T-helper 2 cell treated with Interferon-gamma antibody and Interleukin-4, amounts not matched to agents 100 ng/mL and 5 ng/mL, for 36 hours (primary cell): ENCODE measurements at regions not wholly inside any gene's neighbourhood (a gene's known extent, or its start where the extent isn't known, plus 50 kb on each side); places are given as distances from the start of the nearest gene placed in this dataset.
"Not testable (repeated sequence)": the region's sequence is repeated elsewhere in the genome, so short reads cannot be mapped to it uniquely, and the experiment has no call there.

Source experiments
- intact Hi-C: fragments of 100-400 bp; cut with micrococcal nuclease; formaldehyde crosslinking; loops from one replicate; pipeline ENCODE4 v1.15.1; 2023

DNA sequence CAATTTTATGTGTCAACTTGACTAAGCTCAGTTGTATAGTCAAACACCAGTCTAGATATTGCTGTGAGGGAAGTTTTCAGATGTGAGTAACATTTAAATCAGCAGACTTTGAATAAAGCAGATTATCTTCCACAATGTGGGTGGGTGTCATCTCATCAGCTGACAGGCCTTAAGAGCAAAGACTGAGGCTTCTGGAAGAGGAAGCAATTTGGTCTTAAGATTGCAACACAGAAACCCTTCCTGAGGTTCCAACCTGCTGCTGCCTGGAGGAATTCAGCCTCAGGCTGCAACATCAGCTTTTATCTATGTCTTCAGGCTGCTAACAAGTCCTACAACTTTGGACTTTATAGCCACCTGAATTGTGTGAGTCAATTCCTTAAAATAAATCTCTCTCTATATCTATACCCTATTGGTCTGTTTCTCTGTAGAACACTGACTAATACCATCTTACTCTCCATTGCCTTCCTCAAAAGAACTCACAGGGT is 277.2 kb upstream of the PLET1 start:
- intact Hi-C loops: no loop called here

GRCh38 chr11:112538534-112539280 is 278.0 kb upstream of the PLET1 start:
- intact Hi-C loops: no loop called here

GRCh38 chr11:112539281-112539555 is 278.6 kb upstream of the PLET1 start:
- intact Hi-C loops: not testable (repeated sequence)

- intact Hi-C loops: no loop called here
Observed at GRCh38 chr11:112539741-112540140, 279.1 kb upstream of the PLET1 start.

DNA sequence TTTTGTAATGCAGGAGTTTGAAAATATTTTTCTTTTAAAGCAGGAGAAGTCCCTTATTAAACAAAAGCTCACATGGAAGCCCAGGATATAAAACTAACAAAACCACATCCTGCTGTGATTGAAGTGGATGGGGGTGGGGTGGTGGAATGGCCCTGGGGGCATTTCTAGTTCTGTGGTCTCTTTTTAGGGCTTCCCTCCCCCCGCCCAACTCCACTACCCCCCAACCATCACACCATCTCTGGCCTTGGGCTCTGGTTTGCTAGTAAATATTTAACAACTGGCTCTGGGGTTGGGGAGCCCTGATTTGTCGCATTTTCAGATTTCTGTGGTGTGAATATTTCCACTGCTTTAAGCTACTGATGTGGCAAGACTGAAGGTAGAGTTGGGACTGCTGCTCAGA is 279.6 kb upstream of the PLET1 start:
- intact Hi-C loops: no loop called here

GRCh38 chr11:112541140-112542046 is 280.7 kb upstream of the PLET1 start:
- intact Hi-C loops: no loop called here

GRCh38 chr11:112542479-112542878 is 281.8 kb upstream of the PLET1 start:
- intact Hi-C loops: no loop called here

GRCh38 chr11:112543390-112543789 is 282.7 kb upstream of the PLET1 start:
- intact Hi-C loops: no loop called here

- intact Hi-C loops: no loop called here
Observed at GRCh38 chr11:112548641-112549040, 288.0 kb upstream of the PLET1 start.

GRCh38 chr11:112553205-112553731 is 292.6 kb upstream of the PLET1 start:
- intact Hi-C loops: no loop called here

DNA sequence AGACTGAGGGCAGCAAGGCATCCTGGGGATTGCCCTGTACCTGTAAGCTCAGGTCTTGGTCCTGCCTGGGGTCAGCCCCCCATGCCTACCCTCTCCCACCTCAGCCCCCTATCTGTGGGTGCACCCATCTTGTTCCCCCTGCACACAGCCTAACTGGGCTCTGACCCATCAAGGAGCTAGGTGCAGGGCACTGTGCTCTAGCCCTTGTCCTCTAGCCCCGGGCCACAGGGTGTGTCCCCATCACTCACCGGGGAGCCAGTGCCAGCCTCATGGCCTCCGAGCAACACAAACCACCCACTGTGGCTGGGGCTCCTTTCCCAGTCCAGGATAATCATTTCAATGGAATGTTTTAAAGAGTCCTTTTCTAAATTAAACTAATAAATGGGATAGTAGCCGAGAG is 293.9 kb upstream of the PLET1 start:
- intact Hi-C loops: no loop called here

DNA sequence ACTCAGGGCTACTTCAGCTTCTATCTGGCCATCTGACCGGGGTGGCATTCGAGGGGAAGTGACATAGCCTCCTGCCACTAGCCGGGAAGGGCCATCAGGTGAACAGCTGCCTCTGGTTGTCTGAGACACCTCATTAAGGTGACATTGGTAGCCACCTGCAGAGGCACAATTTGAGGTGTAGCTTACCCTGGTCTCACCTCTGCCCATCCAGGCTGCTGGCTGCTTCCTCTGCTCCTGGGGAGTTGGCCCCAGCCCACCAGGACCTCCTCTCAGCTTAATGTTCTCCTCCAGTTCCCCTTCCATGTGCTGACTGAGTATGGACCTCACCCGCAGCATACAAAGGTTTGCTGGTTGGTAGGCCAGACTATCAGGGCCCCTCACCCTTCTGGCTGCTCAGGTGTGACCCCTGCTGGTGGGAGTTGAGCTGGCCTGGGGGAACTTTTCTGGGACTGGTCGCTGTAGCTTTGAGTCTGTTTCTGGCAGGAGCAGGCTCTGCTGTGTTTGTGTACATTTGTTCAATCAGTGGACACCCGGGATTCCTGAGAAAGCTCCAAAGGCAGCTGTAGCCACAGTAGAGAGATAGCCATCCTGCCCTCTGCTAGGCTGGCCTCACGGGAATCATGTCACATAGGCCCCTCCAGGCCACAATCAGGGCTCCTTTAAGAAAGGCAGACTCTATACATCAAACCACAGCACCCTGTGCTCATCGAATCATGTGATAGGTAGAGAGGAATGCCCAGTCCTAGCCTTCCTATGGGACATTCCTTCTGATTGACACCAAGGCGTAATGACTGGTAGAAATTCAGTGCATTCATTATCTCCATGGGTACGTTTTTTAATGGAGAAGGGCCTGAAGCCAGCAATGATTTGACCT is 295.1 kb upstream of the PLET1 start:
- intact Hi-C loops: loop anchor here (1.0 kb wide), 2 partner anchors 265 to 336 kb away; no protein-coding TSS in a partner anchor

GRCh38 chr11:112558691-112559090 is 298.0 kb upstream of the PLET1 start:
- intact Hi-C loops: no loop called here

- intact Hi-C loops: no loop called here
Observed at GRCh38 chr11:112563808-112564207, 303.1 kb upstream of the PLET1 start.

- intact Hi-C loops: no loop called here
Observed at GRCh38 chr11:112564228-112564955, 303.7 kb upstream of the PLET1 start.

- intact Hi-C loops: no loop called here
Observed at GRCh38 chr11:112565551-112565950, 304.9 kb upstream of the PLET1 start.

- intact Hi-C loops: no loop called here
Observed at GRCh38 chr11:112566124-112566523, 305.5 kb upstream of the PLET1 start.

DNA sequence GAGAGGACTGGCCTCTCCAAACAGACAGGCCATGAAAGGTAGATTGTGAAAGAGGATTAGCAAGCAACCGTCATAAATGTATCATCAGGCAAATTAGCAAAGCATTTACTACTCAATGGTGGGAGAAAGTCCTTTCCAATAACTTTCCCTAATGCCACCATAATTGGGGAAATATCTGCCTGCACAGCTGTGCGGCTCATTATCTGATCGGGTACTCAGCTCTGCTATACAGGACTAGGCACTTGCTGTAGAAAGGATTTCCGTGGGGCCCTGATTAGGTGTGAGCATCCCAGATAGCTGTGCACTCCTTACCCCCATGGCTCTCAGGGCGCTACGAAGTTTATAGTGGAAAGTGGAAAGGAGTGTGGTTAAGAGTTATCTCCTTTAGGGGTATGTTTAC is 309.7 kb upstream of the PLET1 start:
- intact Hi-C loops: no loop called here

- intact Hi-C loops: no loop called here
Observed at GRCh38 chr11:112579282-112579681, 318.6 kb upstream of the PLET1 start.

DNA sequence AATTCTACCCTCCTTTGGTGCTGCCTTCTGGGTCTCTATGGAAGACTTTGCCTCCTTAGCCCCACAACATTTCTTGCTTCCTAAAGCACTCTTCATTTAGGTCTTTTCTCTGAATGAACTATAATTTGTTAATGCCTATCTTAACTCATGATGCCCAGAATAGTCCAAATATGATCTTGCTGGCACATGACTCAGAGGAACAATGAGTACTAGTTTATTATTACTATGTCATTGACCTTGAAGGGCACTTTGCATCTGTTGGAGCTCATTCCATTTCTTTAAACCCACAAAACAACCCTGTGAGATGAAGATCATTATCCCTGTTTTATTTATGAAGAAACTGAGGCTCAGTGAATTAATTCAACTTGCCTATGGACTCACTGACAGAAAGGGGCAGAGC is 320.2 kb upstream of the PLET1 start:
- intact Hi-C loops: loop anchor here (10.0 kb wide), 1 partner anchor 296 kb away; no protein-coding TSS in a partner anchor

DNA sequence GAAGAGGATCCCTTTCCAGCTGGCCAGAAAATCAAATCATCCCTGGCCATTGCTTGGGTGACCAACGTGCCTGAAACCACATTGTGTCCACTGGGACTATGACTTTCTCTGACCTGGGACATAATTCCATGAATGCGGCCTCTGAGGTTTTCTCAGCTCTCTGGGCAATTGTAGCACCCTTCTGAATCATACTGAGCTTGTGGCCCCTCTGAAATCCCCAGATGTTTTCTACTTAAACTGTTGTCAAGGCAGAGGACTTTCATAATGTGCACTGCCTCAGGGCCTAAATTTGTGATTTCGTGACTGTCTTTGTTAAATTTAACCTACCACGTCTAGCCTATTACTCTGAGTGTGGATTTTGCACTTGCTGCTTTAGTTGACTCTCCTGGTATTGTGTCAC is 321.1 kb upstream of the PLET1 start:
- intact Hi-C loops: loop anchor here (10.0 kb wide), 1 partner anchor 297 kb away; no protein-coding TSS in a partner anchor
